GDM1 (cell line): ENCODE measurements at regions not wholly inside any gene's neighbourhood (a gene's known extent, or its start where the extent isn't known, plus 50 kb on each side); places are given as distances from the start of the nearest gene placed in this dataset.
"Not testable (repeated sequence)": the region's sequence is repeated elsewhere in the genome, so short reads cannot be mapped to it uniquely, and the experiment has no call there.

ENCODE experiments used
- DNase-seq: peaks from one replicate; lab custom pipeline; 2025; lab: John Stamatoyannopoulos, UW

DNA sequence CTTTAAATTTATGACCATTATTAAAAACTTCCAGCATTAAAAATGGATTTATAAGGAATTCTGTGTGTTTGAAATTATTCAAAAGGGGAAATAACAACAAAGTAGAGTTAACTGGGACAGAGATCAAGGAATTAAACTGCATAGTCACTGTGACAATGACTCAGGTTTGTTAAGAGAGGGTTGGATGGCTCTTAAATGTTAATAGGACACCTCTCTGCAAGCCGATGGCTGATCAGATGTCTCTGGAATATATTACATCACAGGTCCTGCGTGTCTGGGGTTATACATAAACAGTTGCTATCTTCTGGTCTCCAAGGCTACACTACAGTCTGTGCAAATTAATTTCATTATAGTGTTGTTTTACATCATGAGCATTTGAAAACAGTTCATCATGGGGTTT is 574.3 kb downstream of the COL12A1 start:
- DNase-seq, result no peak

DNA sequence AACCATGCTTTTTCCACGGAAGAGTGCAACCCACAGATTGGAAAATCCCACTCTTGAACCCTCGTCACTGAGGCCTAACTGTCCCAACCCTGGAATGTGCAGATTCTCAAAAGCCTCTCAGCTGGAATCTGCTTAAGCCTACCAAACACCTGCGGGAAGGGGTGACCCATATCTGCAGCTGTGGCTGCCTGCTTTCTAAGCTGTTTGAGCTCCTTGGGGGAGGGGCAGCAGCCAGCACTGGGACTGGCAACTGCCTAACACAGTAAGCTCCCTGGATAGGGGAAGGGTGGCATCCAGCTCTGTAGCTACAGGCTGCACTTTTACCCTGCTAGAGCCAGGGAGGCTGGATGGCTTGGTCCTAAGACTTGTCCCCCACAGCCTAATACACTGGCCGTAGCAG is 579.6 kb downstream of the COL12A1 start:
- DNase-seq, result no peak

DNA sequence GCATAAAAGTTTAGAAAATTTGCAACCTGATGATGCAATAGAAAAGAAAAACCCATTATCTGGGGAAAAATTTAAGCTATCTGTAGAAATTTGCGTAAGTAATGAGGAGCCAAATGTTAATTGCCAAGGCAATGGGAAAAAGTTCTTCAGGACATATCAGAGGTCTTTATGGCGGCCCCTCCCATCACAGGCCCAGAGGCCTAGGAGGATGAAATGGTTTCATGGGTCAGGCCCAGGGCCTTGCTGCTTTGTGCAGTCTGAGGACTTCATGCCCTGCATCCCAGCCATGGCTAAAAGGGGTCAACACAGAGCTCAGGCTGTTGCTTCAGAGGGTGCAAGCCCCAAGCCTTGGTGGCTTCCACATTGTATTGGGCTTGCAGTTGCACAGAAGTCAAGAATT is 582.8 kb downstream of the COL12A1 start:
- DNase-seq, result no peak

DNA sequence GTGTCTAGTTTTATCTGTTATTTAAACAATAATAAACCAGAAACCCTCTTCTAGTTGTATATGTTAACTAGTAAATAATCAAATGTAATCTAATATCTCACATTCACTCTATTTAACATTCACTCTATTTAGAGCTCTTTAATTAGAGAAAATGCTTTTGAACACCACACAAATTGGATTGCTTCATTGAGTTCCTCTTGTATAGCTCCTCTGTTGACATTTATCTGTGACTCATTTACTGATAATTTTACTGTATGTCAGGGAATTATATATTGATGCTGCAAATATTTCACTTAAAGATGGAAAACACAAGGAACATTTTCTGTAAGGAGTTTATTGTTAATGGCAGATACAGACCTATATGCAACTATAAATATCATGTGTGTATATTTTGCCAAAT is 594.6 kb downstream of the COL12A1 start:
- no peak for DNase-seq

DNA sequence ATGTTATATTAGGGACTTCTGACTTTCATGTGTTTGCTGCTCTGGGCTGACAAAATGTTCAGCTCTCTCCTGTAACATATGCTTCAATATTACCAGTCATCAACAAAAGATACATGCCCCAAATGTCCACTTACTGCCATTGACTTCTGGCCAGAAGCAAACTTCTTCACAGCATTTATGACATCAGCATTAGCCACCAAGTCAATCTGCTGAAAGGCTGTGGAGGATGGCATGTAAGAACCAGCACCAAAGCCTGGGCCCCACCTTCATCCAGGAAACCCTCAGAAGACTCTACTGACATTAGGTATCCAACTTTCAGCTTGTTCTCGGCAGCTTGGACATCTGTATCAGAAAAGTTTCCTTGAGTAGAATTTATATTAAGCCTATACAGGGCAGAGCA is 595.5 kb downstream of the COL12A1 start:
- DNase-seq, result no peak

DNA sequence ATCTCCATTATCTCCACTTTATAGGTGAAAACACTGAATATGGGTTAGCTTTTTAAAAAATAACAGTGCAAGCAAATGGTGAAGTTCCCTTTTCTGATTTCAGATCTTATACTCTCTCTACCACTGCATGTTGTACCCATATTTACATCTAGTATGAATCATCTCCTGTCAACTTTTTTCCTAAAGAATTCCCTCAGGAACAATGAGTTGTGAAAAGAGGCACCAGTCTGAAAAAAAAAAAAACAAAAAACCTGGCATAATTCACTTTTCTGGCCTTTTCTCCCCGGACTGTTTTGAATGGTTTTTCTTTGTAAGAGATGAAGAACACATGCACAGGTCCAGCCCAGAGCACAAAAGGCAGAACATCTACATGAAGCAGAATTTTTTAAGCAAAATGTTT is 596.0 kb downstream of the COL12A1 start:
- DNase-seq, result no peak

DNA sequence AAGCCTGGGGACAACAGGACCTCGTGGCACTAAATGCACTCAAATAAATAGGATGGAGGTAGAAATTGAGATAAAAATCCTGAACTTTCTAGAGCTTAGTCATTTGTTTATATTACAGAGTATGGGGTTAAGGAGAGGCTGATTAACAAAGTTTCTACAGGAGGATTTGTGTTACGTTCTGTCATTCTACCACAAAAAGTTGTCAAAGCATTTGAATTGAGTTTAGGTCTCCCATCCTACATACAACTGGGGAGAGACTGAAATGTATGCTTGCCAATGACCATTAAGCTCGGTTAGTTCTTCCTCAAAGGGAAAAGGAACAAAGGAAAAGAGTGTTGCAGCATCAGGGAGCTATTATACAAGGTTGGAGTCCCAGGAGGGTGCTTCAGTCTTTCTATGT is 597.9 kb downstream of the COL12A1 start:
- no peak for DNase-seq

DNA sequence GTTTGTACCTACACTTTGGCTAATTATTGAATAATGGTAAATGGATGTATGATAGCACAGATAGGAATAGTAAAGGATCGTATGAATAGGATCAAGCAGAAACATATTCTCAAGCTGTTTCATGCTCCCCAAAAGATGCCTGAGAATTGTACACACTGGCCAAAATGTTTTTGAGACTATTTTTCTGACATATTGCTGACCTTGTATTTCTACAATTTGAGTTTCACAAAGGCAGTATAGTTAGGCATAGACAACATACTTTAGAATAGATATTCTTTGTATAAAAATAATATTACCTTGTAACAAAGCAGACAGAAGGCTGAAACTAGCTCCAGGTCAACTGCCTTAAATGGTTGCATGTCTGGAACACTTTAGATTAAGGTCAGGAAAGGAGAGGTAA is 598.4 kb downstream of the COL12A1 start:
- no peak for DNase-seq

DNA sequence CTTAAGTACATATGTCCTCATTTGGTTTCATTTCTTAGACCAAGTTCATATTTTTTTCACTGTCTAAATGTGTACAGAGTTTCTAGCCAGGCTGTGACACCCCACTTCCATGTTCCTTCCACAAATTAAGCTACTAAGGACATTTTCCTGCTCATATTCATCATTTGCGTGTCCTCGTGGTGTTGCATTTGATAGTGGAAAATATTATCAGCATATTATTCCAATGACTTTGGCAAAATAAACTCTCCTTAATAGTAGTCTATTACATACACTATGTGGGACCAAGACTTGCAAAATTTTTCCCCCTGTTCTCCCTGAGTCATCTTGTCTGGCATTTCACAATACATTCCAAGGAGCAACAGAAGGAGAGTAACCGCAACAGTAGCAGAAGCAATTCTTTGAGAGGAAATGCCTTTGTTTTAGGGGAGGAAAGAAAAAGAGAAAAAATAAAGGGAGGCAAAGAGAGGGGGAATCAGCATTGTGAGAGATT is 599.2 kb downstream of the COL12A1 start:
- no peak for DNase-seq

DNA sequence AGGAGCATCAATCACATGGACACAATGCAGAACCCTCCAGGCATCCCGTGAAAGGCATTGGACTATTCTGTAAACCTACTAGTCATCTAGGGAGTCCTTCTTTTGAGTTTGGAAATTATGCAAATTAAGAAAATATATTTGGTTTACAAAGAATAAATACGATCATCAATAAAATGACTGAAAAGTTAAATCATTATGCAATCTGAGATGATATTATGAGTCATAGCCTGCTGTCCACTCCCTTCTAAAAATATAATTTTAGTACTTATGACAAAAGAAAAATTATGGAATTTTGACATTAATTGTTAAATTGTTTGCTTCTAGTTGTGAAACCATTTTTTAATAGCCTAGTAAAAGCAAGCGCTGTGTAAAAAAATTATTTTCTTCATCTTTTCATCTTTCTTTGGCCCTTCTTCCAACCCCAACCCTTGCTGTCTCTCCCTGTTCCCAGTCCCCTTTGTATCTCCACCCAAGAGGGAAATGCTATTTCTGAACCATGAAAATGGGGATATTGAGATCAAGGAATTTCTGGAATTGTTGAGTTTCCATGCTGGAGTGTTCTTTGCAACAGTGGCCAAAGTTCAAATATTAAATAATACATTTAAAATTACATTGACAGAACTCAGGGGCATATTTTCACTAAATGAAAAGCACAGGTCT is 599.8 kb downstream of the COL12A1 start:
- no peak for DNase-seq

DNA sequence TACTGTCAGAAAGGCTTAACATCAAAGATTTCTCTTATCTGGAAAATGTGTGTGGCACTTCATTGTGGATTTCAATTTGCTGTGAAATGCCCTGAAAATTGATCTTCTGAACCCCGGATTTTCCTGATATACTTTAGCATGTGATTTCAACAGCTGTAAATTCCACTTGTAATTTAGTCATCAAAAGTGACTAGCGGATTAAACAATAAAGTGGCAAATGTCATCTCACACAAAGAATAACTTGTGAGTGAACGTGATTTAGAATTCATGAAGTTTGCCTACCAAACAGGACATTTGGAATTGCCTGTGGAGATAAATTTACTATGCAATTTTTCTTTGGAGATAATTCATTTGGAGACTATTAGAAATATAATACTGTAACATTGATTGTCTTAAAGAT is 601.6 kb downstream of the COL12A1 start:
- no peak for DNase-seq

DNA sequence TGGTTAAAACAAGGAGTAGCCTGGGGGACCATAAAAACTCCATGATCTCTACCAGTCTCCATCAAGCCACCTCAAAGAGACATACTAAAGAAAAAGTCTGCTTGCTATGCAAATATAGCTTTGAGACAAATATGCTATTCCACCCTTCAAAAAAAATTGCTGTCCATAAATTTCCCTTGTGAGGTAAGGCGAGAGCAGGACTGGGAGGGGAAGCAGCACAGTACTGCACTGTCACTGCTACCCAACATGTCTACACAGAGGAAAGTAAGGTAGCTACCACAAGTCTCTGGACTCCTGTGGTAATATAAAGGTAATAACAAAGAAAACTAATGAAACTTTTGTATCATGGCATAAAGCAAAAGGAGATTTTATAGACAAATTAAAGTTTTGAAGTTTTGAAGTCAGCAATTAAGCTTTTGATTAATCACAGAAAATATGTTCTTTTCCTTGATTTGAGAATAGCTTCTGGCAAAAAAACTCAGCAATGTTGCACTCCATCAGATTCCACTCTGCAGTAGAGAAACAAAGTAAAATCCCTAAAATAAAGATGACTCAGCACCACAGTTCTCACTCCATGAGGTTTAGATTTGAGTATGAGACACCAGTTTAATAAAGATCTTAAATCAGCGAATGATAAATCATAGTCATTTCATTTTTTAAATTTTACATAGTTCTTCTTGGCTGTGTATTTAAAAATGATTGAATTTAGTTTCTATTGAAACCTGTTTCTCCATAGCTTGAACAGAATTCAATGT is 602.4 kb downstream of the COL12A1 start:
- no peak for DNase-seq

DNA sequence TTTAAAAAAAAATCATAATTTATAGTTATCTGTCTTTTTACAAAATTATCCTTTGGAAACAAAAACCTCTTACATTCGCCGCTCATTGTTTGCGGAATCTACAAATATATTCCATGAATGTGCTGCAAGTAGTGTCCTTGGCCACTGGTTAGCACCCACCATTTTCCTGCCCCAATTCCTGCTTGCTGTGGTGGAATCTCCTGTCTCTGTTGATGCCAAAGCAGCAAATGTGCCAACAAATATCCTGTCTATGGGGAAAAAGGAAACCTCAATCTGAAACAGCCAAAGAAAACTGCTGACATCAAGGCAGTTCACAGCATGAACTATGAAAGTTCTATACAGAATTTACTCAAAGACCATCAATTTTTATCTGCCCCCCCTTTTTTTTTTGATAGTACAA is 603.6 kb downstream of the COL12A1 start:
- no peak for DNase-seq

DNA sequence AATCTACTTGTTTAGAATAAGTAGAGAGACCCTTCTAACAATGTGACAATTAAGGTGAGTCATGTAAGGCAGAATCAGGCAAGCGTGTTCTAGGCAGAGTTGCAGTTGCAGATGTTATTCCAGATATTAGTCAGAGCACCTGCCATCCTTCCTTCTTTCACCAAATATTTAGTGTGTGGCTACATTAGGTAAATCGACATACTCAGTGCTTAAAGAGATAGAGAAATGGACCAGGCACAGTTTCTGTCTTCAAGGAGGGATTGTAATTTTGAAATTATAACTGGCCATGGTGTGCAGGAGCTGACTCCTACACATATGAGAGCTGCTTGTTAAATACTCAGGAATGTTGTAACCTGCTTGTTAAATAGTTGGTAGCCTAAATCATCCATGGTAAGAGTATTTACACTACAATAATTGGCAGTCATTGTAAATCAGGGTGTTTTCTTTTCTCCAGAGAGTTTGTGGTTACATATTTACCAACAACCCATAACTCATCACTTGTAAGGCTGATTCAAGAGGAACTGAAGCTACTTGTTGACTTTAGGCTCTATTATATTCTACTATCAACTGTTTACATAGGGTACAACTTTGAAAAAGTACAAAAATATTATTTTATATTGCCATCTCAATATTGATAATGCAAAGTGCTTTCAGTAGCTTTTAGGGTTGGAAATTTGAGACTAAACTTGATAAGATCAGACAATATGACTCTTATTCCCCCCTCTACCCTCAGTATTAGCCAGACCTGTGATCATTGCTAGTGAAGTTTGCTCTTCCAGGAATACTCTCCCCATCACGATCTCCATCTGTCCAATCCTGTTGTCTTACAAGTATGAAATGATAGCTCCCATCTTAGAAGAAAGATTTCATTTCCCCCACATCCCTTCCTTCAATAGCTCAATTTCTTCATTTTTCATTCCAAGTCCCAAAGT is 607.1 kb downstream of the COL12A1 start:
- DNase-seq, result no peak

DNA sequence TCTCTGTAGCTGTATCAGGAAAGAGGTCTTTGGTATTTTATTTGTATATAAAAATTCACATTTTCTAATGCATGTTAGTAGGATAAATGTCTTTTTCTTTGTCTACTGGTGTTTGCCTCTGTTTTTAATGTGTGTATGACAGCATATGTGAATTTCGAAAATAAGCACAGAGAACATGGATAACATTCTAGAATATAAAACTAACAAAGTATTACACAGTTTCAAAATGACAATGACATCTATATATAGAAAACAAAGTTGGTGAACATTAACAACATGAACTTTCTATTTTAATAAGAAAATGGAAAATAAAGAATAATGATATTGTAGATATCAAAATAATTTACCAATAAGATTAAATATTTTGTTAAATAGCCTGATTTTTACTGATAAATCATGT is 608.0 kb downstream of the COL12A1 start:
- DNase-seq, result no peak

DNA sequence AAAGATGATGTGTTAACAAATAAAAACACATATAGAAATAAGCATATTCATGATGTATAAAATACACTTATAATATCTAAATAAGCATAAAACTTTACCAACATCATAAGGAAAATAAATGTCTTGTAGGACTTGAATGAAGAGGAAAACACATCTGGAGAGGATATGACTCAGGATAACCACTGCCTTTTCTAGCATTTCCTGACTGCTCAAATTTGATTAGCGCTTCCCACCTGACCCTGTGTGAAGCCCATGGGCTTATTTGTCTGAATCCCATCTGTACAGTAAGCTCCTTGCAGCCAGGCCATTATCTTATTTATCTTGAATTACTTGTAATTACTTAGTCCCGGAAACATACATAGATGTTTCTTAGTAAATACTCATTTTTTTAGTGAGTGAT is 608.6 kb downstream of the COL12A1 start:
- DNase-seq, result no peak

DNA sequence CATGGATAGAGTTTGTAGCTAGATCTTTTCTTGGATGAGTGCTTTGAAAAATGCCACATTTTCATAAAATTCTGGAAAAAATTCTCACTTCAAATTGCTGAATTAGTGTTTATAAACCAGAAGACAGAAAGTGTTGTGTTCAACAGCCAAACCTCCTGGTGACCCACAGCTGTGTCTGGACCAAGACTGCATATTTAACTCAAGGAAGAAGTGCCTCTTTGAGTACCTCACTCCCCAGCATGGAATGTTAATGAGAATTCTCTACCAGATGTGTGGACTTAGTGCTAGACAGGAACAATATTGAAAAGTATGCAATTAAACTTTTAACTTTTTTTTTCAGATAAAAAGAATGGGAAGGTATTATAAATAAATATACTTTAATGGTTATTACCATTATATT is 609.3 kb downstream of the COL12A1 start:
- DNase-seq, result no peak

DNA sequence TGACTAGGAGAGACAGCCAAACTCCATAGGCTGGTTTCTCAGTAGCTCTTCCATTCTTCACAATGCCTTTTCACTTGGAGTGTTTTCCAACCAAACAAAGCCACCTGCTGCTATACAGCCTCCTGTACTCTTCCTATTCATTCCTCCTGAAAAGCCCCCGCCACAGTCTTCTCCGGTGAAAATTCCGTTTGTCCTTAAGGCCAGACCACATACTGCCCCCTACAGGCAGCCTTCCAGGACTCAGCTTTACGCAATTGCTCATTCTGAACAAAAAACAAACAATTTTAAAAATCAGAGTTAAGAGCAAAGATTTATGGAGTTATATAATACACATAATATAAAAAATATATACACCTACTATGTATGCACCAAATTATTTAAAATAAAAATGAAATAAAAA is 611.5 kb downstream of the COL12A1 start:
- not testable (repeated sequence) for DNase-seq

DNA sequence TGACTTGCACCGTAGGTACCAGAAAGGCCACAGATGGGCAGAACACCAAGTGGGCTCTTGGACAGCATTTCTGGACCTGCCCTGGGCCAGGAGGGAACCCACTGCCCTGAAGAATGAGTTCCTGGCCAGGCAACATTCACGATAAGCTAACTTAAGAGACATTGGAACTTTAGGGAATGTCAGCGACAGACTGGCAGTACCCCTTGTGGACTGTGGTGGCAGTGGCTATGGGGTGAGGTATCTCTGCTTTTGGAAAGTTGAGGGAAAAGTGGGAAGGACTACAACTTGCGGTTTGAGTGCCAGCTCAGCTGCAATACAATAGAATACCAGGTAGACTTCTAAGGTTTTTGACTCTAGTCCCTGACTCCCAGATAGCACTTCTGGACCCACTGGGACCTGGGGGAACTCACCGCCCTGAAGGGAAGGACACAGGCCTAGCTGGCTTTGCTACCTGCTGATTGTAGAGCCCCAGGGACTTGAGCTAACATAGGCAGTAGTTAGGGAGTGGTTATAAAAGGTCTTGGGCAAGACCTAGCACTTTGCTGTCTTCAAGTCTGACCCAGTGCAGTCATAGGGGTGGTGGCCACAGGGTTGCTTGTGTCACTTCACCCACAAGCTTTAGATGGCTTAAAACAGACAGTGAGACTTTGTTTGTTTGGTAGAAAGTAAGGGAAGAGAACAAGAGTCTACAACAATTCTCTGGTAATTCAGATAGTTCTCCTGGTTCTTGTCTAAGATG is 617.6 kb downstream of the COL12A1 start:
- DNase-seq, result no peak

DNA sequence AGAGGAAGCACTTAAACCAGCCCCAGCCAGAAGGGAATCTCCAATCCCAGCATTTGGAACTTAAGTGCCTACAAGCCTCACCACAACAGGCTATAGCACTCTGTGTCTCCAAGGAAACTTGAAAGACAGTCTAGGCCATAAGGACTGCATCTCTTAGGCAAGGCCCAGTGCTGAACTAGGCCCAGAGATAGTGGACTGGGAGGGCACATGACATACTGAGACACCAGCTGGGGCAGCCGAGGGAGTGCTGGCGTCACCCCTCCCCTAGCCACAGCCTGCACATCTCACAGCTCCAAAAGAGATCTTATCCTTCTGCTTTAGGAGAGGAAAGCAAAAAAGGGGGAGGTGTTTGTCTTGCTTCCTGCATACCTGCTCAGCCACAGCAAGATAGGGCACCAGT is 618.5 kb downstream of the COL12A1 start:
- no peak for DNase-seq

DNA sequence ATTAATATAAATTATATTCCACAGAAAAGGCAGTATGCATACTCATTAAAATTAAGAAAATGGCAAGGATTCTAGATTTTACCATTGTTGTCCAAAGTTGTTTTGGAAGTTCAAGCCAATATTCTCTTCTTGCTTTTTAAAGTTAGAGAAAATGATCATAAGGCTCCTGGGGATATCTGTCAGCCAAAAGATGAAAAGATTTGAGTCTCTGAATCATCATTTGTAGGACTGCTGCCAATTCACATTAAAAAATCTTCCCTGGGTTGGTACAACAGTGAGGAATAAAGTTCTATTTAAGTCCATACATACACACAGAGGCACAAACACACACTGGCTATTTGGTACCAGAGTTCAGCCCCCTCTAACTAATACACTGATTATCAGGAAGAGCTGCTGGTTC is 620.1 kb downstream of the COL12A1 start:
- no peak for DNase-seq

DNA sequence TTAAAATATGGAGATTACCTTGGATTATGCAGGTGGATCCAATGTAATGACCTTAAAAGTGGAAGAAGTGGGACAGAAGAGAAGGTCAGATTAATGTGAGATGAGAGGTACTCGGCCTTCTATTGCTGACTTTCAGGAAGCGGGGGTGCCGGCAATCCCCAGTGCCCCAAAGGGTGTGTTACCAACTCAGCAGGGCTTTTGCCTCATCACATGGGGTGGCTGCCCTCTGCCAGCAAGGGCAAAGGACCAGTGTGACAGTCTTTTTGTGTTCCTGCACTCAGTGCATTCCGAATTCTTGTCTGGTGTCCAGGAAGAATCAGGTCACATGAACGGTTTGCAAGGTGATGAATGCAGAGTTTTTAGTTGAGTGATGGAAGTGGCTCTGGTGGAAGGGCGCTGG is 624.2 kb downstream of the COL12A1 start:
- no peak for DNase-seq
